T follicular helper cell (primary cell): ENCODE measurements at regions not wholly inside any gene's neighbourhood (a gene's known extent, or its start where the extent isn't known, plus 50 kb on each side); places are given as distances from the start of the nearest gene placed in this dataset.

Source experiments
- DNase-seq: peaks from one replicate; pipeline ENCODE4 v3.0.0-alpha.2; 2020; ENCODE audit warnings: low read depth

- no peak for DNase-seq
These were observed 203.3 kb upstream of the HS3ST1 start for GRCh38 chr4:11632025-11632424.

- no peak for DNase-seq
These were observed 202.7 kb upstream of the HS3ST1 start for GRCh38 chr4:11631416-11631815.

DNA sequence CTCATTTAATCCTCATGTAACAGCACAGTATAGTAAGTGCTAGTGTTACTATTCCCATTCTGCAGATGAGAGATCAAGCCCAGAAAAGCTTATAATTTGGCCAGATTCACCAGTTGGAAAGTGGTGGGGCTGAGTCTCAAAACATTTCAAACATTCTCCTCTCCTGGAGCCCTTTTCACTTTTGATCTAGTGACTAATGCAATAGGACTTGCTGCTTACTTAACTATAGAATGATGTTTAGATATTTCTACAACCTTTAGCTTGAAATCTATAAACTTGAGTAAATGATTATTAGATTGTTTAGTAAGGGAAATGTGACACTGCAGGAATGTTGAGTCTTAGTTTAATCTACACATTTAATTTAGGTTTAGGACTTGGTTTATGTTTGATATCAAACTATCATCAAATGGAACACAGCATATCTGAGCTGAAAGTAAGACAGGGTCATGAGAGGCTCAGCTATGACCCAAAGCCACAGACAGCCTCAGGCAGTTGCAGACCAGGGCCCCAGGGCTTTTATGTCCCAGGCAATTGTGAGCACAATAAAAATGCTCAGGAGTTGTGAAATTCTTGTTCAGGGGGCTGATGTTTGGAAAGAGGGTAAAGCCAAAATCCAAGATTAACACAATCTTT lies 199.5 kb upstream of the HS3ST1 start:
- DNase-seq, result no peak

DNA sequence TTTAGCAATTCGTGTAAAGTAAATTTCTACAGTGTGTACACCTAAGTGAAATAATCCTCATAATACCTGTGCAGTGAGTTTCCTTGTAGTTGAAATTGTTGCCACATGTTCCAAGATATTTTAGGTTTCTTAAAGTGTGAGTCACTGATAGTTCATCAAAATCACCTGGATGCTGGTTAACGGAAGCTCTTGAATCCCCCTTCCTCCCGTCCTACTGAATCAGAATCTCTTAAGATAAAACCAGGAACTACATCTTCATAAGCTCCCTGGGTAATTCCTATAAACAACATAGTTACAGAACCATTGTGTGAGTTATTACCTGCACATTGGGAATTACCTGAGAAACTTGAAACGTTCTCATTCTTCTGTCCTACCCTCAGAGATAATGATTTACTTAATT lies 197.4 kb upstream of the HS3ST1 start:
- no peak for DNase-seq

- no peak for DNase-seq
These were observed 196.5 kb upstream of the HS3ST1 start for GRCh38 chr4:11625211-11625610.

DNA sequence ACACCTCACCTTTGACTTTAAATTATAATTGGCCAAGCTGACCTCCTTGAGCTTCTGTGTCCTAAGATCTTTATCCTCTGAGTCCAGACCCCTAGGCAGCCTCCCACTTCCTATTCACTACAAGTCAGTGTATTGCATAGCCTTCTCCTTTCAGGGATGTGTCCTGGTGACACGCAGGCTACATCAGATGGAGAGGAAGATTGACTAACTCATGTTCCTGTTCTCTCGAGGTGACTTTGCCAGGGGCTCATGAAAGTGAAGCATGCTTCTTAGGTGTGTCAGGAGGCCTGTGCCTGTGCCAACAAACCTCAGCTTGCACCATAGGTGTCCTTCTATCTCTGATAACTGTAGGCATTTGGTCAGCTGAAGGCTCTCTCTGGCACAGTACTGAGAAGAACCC lies 195.7 kb upstream of the HS3ST1 start:
- DNase-seq, result no peak

GRCh38 chr4:11623726-11624037 lies 195.0 kb upstream of the HS3ST1 start:
- DNase-seq, result no peak

DNA sequence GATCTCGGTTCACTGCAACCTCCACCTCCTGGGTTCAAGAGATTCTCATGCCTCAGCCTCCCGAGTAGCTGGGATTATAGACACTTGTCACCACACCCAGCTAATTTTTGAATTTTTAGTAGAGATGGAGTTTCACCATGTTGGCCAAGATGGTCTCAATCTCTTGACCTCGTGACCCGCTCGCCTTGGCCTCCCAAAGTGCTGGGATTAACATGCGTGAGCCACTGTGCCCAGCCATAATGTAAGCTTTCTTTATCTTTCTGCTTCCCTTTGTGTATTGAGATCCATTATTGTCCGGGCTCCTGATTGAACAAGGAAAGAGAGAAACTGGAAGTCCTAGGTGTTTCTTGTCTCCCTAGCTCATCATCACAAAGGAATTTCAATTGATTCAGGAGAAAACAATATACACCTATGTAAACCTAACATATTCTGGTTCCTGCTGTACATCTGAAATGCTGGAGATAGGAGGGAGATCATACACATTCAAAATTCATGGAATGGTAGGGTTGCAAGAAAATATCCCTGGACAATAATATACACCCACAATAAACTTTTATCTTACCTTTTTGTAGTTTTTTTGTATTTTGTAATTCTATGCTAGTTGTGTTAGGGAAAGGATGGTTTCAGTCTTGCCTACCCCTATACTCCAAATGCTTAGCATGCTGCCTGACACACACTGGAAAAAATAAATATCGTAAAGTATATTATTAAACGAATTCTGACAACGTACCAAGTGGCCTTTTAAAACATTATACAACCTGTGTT lies 194.4 kb upstream of the HS3ST1 start:
- no peak for DNase-seq

DNA sequence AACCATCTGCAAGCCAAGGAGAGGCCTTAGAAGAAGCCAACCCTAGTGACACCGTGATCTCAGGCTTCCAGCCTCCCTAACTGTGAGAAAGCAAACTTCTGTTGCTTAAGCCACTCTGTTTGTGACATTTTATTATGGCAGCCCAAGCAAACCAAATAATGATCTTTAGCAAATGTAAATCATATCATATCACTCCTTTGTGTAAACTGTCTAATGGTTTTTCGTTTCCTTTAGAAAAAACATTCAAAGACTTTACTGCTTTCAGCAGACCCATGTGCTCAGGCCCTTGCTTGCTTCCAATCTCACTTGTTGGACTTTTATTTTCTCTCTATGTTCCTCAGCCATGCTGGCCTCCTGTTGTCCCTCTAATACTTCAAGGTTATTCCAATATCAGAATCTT lies 192.2 kb upstream of the HS3ST1 start:
- DNase-seq, result no peak

DNA sequence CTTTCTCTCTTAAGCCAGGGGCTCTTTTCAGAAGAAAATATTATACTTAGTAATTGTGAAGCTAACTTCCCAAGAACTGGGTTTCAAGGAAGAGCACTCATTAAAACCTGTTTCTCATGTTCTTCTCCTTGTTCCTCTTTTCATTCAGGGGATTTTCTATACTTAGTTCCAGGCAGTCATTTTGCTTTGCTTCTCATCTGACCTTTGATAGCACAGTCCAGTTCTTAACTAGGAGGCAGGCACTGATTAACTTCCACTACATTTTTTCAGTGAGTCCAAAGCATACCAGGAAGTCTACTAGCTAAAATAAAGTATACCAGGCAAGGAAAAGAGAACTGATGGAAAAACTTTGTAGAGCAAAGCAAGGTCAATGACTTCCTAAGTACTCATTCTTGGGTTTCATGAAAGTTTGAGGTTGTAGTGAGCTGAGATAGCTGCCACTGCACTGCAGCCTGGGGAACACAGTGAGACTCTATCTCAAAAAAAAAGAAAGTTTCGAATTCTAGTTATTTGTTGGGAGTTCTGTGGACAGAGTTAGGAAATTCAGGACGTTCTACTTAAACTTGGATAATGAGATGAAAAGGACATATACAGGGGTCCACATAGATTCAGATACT lies 190.1 kb upstream of the HS3ST1 start:
- no peak for DNase-seq

DNA sequence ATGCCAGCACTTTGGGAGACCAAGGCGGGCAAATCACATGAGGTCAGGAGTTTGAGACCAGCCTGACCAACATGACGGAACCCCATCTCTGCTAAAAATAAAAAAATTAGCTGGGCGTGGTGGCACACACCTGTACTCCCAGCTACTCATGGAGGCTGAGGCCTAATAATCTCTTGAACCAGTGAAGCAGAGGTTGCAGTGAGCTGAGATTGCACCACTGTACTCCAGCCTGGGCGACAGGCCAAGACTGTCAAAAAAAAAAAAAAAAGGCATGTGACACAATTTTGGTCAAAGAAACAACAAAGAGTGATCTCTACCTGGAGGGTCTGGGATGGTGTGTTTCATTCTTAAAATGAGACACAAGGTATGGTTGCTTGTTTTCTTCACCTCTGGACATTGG lies 188.2 kb upstream of the HS3ST1 start:
- no peak for DNase-seq

DNA sequence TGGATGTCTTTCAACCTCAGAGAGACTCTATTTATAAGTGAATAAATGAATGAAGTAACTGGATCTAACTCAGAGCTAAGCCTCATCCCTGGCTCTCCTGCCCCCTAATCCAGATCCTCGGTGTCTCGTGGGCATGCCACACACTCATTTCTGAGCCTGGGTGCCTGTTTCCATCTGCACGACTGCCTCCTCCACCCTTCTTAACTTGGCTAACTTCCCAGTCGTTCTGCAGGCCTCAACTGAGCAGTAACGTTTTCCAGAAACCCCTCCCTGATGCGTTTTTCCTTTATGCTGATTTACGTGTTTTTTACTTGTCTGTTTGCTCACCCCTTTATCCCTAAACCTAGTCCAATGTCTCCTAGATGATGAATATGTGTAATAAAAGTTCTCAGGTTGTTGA lies 186.9 kb upstream of the HS3ST1 start:
- DNase-seq, result no peak

DNA sequence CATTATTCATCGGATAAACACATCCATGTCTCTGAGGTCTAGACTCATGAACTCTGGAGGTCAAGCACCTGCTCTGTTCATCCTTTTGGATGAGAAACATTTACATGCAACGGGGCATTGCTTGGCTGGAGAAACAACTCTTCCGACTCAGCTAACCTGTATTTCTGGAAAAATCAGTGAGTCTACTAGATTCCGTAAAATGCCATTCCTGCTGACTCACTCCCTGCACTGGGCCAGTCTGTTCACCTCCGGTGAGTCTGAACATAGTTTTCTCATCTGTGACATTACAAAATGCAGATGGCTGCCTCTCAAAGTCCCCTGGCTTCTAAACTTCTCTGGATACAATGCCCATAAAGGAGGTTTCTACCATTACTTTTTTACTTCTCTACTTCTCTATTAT lies 185.7 kb upstream of the HS3ST1 start:
- no peak for DNase-seq

- DNase-seq, result no peak
These were observed 183.2 kb upstream of the HS3ST1 start for GRCh38 chr4:11611868-11612267.

DNA sequence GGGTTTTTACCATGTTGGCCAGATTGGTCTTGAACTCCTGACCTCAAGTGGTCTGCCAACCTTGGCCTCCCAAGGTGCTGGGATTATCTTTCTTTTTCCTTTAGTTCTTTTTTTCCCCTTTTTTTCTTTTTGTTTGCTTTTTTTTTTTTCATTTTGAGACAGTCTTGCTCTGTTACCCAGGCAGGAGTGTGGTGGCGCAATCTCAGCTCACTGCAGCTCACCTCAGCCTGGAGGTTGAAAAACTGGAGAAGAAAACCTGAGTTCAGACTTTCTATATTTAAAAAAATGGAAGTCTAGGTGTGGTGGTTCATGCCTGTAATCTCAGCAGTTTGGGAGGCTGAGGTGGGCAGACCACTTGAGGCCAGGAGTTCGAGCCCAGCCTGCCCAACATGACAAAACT lies 181.1 kb upstream of the HS3ST1 start:
- no peak for DNase-seq

DNA sequence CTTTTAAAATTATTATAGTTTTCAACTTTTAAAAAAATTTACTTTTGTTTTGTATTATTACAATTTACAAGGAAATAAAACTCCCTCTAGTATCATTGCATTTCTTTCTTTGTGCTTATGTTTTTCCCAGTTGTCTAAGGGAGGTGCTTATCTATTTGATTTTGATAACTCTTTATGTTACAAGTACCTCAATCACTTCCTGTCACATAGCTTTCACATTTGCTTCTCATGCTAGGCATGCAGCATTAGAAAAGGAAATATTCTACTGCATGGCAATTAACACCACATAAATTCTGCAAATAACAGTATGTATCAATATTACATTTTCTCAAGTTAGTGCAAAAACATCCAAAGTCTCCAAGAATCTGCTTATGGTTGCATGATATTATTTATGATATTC lies 180.3 kb upstream of the HS3ST1 start:
- DNase-seq, result no peak

DNA sequence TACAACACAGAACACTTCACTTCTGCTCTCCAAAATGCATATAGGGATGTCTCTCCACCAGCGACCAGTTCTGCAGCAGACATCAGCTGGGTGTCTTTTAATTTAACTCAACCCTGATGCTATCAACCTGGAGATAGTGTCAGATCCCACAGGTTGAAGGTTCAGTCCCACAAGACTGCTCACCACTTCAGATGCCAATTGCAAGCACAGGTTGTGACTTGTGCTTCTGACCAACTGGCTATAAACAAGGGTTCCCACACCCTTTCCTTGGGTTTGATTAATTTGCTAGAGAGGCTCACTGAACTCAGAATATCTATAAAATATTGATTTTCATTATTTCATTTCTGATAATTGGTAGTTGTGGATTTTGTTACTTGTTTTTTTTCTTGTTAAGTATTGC lies 177.4 kb upstream of the HS3ST1 start:
- DNase-seq, result no peak

DNA sequence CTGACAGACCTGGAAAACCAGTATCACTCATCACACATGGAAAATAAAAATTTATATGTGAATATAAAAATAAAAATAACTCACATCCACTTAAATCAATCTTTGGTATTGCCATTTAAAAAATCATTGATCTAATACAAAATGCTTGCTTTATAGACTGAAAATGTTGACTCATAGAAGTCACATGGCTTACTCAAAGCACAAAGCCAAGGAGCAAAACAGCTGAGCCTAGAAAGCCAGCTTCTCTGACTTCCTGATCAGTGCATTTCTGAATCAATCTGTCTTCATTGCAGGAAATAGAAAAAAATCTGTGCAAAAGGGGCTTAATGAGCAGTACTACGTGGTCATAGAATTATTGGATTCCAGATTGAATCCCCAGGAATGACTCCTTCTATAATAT lies 176.9 kb upstream of the HS3ST1 start:
- DNase-seq, result no peak

DNA sequence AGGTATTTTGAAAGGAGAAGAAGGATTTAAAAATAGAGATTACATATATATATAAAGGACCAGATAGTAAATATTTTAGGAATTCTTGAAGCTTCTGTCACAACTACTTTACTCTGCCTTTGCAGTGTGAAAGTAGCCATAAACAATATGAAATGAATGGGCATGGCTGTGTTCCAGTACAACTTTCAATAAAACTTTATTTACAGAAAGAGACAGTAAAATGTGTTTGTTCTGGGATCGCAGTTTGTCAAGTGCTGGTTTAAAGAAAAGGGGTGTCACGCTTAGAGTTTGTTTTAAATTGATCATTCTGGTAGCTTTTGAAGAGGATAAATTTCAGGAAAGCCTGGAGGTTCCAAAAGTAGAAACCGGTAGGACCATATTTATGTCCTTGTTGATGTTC lies 176.1 kb upstream of the HS3ST1 start:
- no peak for DNase-seq

- DNase-seq, result no peak
These were observed 175.0 kb upstream of the HS3ST1 start for GRCh38 chr4:11603591-11604194.

GRCh38 chr4:11602606-11603340 lies 174.1 kb upstream of the HS3ST1 start:
- no peak for DNase-seq

- no peak for DNase-seq
These were observed 170.4 kb upstream of the HS3ST1 start for GRCh38 chr4:11599064-11599463.

- DNase-seq, result no peak
These were observed 169.9 kb upstream of the HS3ST1 start for GRCh38 chr4:11598591-11598990.
